ENCODE measurements at regions not wholly inside any gene's neighbourhood (a gene's known extent, or its start where the extent isn't known, plus 50 kb on each side); places are given as distances from the start of the nearest gene placed in this dataset.

- DNase-seq (ENCODE audit: low read depth, low spot score): no peak
Observed at GRCh38 chr16:51337662-51338061, 186.6 kb upstream of the SALL1 start.

DNA sequence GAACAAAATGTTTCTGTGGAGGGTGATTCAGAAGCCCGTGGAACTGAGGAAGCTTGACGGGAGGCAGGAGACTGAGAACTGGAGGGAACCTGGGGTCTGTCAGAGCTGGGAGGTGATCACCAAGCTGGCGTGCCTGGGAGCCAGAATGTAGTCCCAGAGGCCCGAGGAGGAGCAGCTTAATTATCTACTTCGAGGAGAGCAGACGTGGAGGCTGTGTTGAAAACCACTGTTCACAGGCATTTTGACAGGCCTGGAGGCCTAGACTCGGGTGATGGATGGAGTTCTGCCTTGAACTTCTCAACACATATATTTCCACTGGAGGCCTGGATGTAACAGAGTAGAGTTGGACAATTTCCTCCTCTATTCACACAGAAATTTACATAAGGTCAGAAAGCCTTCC is 177.7 kb upstream of the SALL1 start:
- DNase-seq (ENCODE audit: low read depth, low spot score): no peak

DNA sequence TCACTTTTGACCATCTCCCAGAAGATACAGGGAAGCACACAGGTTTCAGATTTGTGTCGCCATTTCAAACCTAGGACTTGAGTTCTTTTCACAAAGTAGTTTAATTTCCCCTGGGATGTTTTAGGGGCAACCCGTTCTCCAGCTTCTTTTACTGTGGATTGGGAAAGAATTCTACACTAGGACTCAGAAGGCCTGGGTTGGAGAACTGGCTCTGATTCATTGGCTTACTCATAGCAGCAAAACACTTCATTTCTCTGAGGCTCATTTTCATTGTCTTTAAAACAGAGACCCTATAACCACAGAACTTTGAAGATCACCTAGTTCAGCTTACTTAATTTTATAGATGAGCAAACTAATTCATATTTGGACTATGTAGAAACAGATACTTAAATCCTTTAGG is 175.9 kb upstream of the SALL1 start:
- no peak for DNase-seq (ENCODE audit: low read depth, low spot score)

GRCh38 chr16:51326131-51326856 is 175.2 kb upstream of the SALL1 start:
- DNase-seq (ENCODE audit: low read depth, low spot score): no peak

DNA sequence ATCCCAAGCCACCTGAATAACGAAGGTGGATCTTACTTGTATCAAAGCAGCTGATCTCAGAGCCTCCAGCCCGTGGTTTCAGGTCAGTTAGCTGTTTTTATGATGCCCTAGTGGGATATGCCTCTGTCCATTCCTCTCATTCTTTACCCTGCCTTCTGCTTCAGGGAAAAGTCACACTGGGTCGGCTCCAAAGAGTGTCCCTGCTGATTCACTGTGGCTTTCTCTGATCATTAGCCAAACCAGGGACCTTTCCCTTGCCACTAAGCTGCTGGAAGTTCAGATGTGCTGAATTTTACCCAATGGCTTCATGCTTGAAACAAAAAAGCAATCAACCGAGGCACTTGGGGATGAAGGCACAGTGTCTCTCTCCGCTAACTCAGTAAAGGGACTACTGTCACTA is 170.2 kb upstream of the SALL1 start:
- DNase-seq (ENCODE audit: low read depth, low spot score): no peak

GRCh38 chr16:51317575-51317974 is 166.5 kb upstream of the SALL1 start:
- DNase-seq (ENCODE audit: low read depth, low spot score): no peak

DNA sequence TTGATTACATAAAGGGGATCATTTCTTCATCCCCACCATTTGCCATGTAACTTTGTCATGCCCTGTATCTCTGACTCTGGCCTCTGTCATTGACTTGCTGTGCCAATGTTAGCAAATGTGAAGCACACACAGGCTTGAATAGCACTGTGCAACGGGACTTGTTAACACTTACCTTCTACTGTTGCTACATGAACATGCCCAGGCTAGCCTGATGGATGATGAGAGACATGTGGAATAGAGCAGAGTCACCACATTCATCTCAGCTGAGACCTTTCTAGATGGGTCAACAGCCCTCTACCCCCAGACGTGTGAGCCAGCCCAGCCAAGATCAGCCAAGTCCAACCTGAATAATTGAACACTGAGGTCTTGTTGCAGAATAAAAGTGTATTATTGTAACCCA is 162.1 kb upstream of the SALL1 start:
- DNase-seq (ENCODE audit: low read depth, low spot score): no peak

DNA sequence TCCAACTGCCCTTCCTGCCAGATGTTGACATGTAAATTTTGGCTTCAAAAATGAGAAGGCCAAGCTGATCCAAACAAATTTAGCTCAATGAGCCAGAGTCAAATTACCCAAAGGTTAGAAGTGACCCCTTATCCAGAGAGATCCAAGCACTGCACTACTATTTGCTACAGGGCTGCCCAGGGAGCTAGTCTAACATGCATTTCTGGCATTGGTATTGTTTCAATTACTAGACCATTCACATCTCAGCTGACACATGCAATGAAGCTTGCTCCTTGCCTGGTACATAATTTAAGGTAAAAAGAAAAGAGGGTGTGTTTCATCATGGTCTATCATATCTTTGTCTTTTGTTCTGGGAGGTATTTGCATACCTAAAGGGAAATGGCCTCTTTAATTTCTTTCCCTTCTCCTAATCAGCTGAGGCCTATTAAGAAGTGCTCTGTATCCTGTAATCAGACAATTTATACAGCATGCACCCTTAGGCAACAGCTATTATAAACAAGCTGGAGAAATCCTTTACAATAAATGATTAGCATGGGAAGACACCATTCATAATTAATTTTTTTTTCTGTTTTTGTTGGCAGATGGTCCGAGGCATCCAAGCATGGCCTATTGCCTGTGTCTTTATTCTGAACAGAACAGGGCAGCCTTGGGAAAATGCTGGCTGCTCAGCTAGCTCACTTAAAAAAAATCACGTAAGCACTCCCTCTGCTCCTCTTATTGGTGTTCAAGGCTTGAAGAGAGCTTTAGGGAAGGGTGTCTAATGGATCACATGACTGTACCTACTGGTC is 161.5 kb upstream of the SALL1 start:
- DNase-seq (ENCODE audit: low read depth, low spot score): no peak

- no peak for DNase-seq (ENCODE audit: low read depth, low spot score)
Observed at GRCh38 chr16:51310159-51310558, 159.1 kb upstream of the SALL1 start.

GRCh38 chr16:51306886-51307595 is 156.0 kb upstream of the SALL1 start:
- no peak for DNase-seq (ENCODE audit: low read depth, low spot score)

DNA sequence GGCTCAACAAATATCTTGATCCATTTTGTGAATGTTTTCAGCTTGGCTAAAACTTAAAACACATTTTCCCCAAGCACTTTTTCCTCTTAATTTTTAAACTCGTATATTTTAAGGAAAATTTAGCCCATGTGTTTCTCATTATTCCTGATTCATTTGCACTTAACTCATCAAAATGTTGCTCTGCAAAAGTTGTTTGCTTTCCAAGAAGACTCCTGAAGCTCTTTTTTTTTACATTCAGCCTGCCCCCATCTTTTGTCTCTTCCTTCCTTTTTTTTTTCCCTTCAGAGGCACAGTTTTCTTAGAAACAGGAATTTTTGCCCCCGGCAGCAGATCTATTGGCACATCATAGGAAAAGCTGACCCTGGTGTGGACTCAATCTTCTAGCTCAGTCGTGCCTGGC is 155.0 kb upstream of the SALL1 start:
- DNase-seq (ENCODE audit: low read depth, low spot score): no peak

DNA sequence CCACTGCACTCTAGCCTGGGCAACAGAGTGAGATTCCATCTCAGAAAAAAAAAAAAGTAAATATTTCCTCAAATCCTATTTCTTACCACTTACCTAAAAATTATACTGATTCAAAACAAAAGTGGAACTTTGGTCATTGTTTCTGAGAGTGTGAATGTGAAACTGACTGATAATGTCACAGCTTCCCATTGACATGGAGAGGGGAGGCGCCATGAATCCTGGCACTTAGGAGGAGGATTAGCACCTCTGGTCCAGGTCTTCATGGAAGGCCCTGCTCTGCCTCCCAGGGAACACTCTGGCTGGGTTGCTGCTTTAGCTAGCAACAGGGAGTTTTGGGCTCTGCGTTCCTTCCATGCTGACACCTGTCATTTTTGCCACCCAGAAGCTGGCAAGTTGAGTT is 154.3 kb upstream of the SALL1 start:
- DNase-seq (ENCODE audit: low read depth, low spot score): no peak

DNA sequence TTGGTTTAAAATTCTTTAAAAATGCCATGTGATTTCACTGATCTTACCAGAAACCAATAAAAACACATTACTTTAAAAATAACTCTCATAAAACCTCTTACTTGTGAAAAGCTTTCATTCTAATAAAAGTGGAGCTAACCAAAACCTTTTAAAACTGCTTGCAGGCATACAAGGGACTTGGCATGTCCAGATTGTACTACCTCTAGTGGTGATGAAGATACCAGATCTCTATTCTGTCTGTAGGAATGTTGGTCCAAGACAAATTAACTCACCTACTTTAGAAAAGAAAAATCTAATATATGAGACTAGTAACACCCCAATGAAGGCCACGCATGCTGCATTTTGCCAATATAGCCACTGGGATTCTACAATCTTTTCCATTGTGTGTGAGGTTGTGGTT is 151.0 kb upstream of the SALL1 start:
- DNase-seq (ENCODE audit: low read depth, low spot score): no peak

DNA sequence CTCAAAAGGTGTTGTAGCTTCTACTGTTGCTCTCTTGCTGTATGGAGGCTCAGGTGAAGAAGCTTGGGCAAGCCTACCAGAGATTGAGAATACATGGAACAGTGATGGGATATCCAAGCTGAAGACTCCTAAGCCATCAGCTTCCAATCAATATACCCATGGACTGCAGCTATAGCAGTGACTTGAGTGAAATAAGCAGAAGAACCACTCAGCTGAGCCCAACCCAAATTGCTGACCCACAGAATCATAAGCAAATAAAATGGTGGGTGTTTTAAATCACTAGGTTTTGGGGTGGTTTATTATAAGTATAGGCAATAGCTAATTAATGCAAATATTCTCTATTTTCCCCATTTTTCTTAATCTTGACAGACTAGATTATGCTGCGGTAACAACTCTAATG is 147.7 kb upstream of the SALL1 start:
- no peak for DNase-seq (ENCODE audit: low read depth, low spot score)

DNA sequence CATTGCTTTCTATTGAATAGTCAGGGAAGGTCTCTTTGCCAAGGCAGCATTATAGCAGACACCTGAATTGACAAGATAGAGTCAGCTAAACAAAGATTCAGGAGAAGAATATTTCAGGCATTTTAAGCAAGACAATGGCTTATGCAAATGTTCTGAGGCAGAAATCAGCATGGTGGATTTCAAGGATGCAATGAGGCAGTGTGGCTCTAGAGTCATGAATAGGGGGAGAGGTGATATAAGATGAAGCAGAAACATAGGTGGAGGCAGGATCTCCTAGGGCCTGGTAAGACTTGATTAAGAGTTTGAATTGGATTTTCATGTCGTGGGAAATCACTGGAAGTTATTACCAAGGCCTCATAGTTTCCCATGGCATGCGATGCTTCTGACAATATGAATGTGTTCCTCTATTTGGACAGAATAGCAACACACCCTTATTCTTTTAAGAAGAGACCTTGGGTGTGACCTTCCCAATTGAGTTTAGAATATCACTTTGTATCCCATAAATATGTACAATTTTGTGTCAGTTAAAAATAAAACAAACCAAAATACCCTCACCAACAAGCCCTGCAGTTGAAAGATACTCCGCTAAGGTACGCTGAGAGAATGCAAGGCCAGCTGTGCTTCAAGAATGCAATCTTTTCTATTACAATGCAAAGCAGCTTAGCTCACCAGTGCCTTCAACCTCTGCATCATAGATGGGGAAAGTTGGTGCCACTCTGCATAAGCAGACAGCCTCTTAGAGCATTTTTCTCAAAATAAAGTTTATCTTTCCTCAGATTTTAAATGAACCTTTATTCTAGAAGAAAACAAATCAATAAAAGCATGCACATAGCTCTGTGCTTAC is 139.6 kb upstream of the SALL1 start:
- DNase-seq (ENCODE audit: low read depth, low spot score): peak; percentile 35

DNA sequence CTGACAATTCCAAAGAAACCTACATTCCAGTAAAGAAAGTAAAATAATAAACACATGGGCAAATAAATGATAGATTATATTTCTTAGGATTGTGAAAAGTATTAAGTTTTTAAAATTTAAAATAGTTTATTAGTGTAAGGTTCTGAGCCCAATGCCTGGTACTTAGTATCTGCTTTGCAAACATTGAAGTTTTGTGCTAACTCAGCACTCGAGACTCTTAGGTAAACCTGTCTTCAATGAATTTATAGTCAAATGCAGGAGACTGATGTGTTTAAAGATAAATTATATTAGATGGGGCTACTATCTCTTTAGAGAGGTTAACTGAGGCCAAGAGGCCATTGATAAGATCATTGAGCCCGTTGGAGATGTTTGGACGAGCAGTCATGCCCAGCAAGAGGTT is 138.3 kb upstream of the SALL1 start:
- DNase-seq (ENCODE audit: low read depth, low spot score): no peak

GRCh38 chr16:51287121-51287755 is 136.2 kb upstream of the SALL1 start:
- DNase-seq (ENCODE audit: low read depth, low spot score): no peak

DNA sequence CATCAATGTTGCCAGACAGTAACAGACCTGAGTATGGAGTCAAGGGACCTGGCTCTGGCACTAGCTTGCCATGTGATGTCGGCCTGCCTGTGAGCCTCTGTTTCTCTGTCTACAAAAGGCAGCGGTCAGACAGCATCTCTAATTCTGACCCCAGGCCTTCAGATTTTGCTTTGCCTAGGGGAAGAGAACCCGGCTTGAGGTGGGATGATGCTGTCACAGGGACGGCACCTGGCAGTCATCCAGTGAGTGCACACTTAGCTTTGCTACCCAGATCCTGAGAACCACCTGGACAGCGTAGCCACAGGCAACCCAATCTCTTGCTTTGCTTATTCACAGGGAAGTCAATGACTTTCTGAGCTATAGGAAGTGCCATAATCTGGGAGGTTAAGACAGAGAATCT is 135.2 kb upstream of the SALL1 start:
- DNase-seq (ENCODE audit: low read depth, low spot score): no peak

- no peak for DNase-seq (ENCODE audit: low read depth, low spot score)
Observed at GRCh38 chr16:51276336-51276735, 125.3 kb upstream of the SALL1 start.

GRCh38 chr16:51272420-51272819 is 121.3 kb upstream of the SALL1 start:
- DNase-seq (ENCODE audit: low read depth, low spot score): no peak

- no peak for DNase-seq (ENCODE audit: low read depth, low spot score)
Observed at GRCh38 chr16:51271156-51271701, 120.2 kb upstream of the SALL1 start.

Data from iPS DF 19.7 (cell line).